ENCODE measurements at regions not wholly inside any gene's neighbourhood (a gene's known extent, or its start where the extent isn't known, plus 50 kb on each side); places are given as distances from the start of the nearest gene placed in this dataset.

DNA sequence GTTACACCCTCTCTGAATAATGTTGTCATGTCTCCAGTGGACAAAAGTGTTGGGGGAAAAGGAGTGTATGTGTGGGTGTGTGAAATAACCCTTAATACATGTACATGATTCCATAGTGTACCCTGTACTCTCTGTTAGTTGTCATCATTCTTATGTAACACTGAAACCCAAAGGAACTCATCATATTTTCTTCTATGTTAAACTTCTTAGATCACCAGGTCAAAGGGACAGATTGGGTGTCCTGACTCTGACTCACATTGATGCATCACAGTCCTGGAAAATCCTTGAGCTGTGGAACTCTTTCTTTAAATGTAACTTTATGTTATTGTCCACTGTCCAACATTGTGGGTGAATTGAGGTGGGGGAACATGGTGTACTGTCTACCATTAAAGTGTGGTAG, 350.5 kb downstream of the DHX35 start:
- Histone ChIP-seq H3K27ac (ENCODE audit: low read depth) (no peak overlapping the region), H3K79me2 (replicated peaks; ENCODE audit: insufficient read depth) (no peaks in the 10 kb centered on the region), H3K27me3 (ENCODE audit: insufficient read depth) (no peaks in the 10 kb centered on the region), H3K4me1 (ENCODE audit: insufficient read depth) (peaks cover 8% of the 10 kb centered on the region), H3K36me3 (ENCODE audit: insufficient read depth) (peaks cover 3% of the 10 kb centered on the region; the same call in 1 of the 2 replicates), H3F3A (replicated peaks; ENCODE audit: low read depth) (no peaks in the 10 kb centered on the region), H2AFZ (no peak overlapping the region), H3K4me2 (no peak overlapping the region), H4K20me1 (replicated peaks; ENCODE audit: insufficient read depth) (no peaks in the 10 kb centered on the region), H3K9me2 (ENCODE audit: insufficient read depth) (peaks cover 15% of the 10 kb centered on the region; the same call in 1 of the 2 replicates), H3K4me3 (no peak overlapping the region)
- DNase-seq (ENCODE audit: low spot score) (no peak), ATAC-seq (no peak)
- Mint-ChIP-seq H3K27me3 (ENCODE audit: insufficient read depth, low read depth, poor library complexity) (no peaks in the 10 kb centered on the region), H3K36me3 (ENCODE audit: low read depth) (peaks cover 10% of the 10 kb centered on the region), H3K9me3 (peaks cover 13% of the 10 kb centered on the region), H3K4me1 (peaks cover 20% of the 10 kb centered on the region), H3K27ac (no peak overlapping the region), H3K4me3 (no peak overlapping the region)
- TF ChIP-seq JUNB (IDR thresholded peaks at IDR 0.05; ENCODE audit: unreplicated experiment) (no peak), STAT1 (IDR thresholded peaks at IDR 0.05; ENCODE audit: unreplicated experiment) (no peak), ZNF331 (CRISPR knock-in tag; IDR thresholded peaks at IDR 0.05; ENCODE audit: low read depth) (no peak), NANOG (IDR thresholded peaks at IDR 0.05; ENCODE audit: borderline replicate concordance) (no peak), ZNF114 (CRISPR knock-in tag; IDR thresholded peaks at IDR 0.05) (no peak), EZH2phosphoT487 (IDR thresholded peaks at IDR 0.05; ENCODE audit: unreplicated experiment) (no peak), POLR2AphosphoS5 (IDR thresholded peaks at IDR 0.05; ENCODE audit: low read depth) (no peak), EZH2 (IDR thresholded peaks at IDR 0.05; ENCODE audit: low read depth, unreplicated experiment) (no peak), CREB1 (CRISPR knock-in tag; IDR thresholded peaks at IDR 0.05; ENCODE audit: low read depth) (no peak)
- TF ChIP-seq, protein P1, sequence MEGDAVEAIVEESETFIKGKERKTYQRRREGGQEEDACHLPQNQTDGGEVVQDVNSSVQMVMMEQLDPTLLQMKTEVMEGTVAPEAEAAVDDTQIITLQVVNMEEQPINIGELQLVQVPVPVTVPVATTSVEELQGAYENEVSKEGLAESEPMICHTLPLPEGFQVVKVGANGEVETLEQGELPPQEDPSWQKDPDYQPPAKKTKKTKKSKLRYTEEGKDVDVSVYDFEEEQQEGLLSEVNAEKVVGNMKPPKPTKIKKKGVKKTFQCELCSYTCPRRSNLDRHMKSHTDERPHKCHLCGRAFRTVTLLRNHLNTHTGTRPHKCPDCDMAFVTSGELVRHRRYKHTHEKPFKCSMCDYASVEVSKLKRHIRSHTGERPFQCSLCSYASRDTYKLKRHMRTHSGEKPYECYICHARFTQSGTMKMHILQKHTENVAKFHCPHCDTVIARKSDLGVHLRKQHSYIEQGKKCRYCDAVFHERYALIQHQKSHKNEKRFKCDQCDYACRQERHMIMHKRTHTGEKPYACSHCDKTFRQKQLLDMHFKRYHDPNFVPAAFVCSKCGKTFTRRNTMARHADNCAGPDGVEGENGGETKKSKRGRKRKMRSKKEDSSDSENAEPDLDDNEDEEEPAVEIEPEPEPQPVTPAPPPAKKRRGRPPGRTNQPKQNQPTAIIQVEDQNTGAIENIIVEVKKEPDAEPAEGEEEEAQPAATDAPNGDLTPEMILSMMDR (conservative IDR thresholded peaks at IDR 0.05; ENCODE audit: low read depth in 2 of 2), result no peak
- TF ChIP-seq, protein P2, sequence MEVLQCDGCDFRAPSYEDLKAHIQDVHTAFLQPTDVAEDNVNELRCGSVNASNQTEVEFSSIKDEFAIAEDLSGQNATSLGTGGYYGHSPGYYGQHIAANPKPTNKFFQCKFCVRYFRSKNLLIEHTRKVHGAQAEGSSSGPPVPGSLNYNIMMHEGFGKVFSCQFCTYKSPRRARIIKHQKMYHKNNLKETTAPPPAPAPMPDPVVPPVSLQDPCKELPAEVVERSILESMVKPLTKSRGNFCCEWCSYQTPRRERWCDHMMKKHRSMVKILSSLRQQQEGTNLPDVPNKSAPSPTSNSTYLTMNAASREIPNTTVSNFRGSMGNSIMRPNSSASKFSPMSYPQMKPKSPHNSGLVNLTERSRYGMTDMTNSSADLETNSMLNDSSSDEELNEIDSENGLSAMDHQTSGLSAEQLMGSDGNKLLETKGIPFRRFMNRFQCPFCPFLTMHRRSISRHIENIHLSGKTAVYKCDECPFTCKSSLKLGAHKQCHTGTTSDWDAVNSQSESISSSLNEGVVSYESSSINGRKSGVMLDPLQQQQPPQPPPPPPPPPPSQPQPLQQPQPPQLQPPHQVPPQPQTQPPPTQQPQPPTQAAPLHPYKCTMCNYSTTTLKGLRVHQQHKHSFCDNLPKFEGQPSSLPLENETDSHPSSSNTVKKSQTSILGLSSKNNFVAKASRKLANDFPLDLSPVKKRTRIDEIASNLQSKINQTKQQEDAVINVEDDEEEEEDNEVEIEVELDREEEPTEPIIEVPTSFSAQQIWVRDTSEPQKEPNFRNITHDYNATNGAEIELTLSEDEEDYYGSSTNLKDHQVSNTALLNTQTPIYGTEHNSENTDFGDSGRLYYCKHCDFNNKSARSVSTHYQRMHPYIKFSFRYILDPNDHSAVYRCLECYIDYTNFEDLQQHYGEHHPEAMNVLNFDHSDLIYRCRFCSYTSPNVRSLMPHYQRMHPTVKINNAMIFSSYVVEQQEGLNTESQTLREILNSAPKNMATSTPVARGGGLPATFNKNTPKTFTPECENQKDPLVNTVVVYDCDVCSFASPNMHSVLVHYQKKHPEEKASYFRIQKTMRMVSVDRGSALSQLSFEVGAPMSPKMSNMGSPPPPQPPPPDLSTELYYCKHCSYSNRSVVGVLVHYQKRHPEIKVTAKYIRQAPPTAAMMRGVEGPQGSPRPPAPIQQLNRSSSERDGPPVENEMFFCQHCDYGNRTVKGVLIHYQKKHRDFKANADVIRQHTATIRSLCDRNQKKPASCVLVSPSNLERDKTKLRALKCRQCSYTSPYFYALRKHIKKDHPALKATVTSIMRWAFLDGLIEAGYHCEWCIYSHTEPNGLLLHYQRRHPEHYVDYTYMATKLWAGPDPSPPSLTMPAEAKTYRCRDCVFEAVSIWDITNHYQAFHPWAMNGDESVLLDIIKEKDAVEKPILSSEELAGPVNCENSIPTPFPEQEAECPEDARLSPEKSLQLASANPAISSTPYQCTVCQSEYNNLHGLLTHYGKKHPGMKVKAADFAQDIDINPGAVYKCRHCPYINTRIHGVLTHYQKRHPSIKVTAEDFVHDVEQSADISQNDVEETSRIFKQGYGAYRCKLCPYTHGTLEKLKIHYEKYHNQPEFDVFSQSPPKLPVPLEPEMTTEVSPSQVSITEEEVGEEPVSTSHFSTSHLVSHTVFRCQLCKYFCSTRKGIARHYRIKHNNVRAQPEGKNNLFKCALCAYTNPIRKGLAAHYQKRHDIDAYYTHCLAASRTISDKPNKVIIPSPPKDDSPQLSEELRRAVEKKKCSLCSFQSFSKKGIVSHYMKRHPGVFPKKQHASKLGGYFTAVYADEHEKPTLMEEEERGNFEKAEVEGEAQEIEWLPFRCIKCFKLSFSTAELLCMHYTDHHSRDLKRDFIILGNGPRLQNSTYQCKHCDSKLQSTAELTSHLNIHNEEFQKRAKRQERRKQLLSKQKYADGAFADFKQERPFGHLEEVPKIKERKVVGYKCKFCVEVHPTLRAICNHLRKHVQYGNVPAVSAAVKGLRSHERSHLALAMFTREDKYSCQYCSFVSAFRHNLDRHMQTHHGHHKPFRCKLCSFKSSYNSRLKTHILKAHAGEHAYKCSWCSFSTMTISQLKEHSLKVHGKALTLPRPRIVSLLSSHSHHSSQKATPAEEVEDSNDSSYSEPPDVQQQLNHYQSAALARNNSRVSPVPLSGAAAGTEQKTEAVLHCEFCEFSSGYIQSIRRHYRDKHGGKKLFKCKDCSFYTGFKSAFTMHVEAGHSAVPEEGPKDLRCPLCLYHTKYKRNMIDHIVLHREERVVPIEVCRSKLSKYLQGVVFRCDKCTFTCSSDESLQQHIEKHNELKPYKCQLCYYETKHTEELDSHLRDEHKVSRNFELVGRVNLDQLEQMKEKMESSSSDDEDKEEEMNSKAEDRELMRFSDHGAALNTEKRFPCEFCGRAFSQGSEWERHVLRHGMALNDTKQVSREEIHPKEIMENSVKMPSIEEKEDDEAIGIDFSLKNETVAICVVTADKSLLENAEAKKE (CRISPR knock-in tag; IDR thresholded peaks at IDR 0.05), result no peak
- TF ChIP-seq, protein P3, sequence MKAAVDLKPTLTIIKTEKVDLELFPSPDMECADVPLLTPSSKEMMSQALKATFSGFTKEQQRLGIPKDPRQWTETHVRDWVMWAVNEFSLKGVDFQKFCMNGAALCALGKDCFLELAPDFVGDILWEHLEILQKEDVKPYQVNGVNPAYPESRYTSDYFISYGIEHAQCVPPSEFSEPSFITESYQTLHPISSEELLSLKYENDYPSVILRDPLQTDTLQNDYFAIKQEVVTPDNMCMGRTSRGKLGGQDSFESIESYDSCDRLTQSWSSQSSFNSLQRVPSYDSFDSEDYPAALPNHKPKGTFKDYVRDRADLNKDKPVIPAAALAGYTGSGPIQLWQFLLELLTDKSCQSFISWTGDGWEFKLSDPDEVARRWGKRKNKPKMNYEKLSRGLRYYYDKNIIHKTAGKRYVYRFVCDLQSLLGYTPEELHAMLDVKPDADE (IDR thresholded peaks at IDR 0.05), result no peak
- TF ChIP-seq, protein P4, sequence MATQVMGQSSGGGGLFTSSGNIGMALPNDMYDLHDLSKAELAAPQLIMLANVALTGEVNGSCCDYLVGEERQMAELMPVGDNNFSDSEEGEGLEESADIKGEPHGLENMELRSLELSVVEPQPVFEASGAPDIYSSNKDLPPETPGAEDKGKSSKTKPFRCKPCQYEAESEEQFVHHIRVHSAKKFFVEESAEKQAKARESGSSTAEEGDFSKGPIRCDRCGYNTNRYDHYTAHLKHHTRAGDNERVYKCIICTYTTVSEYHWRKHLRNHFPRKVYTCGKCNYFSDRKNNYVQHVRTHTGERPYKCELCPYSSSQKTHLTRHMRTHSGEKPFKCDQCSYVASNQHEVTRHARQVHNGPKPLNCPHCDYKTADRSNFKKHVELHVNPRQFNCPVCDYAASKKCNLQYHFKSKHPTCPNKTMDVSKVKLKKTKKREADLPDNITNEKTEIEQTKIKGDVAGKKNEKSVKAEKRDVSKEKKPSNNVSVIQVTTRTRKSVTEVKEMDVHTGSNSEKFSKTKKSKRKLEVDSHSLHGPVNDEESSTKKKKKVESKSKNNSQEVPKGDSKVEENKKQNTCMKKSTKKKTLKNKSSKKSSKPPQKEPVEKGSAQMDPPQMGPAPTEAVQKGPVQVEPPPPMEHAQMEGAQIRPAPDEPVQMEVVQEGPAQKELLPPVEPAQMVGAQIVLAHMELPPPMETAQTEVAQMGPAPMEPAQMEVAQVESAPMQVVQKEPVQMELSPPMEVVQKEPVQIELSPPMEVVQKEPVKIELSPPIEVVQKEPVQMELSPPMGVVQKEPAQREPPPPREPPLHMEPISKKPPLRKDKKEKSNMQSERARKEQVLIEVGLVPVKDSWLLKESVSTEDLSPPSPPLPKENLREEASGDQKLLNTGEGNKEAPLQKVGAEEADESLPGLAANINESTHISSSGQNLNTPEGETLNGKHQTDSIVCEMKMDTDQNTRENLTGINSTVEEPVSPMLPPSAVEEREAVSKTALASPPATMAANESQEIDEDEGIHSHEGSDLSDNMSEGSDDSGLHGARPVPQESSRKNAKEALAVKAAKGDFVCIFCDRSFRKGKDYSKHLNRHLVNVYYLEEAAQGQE (IDR thresholded peaks at IDR 0.05; ENCODE audit: unreplicated experiment), result no peak
